ENCODE measurements at regions not wholly inside any gene's neighbourhood (a gene's known extent, or its start where the extent isn't known, plus 50 kb on each side); places are given as distances from the start of the nearest gene placed in this dataset.

- TF ChIP-seq RAD21 (conservative IDR thresholded peaks at IDR 0.05 in 1 of 2, IDR thresholded peaks at IDR 0.05 in 1 of 2) (no peak), EP300 (IDR thresholded peaks at IDR 0.05) (no peak), JUNB (IDR thresholded peaks at IDR 0.05) (no peak), CTCF (IDR thresholded peaks at IDR 0.05) (no peak), NR3C1 (IDR thresholded peaks at IDR 0.05) (no peak), MAZ (IDR thresholded peaks at IDR 0.05; ENCODE audit: borderline replicate concordance, low read depth, low read length) (no peak), CHD4 (IDR thresholded peaks at IDR 0.05; ENCODE audit: borderline replicate concordance) (no peak), NFE2L2 (conservative IDR thresholded peaks at IDR 0.05; ENCODE audit: low read length) (no peak), MAX (IDR thresholded peaks at IDR 0.05) (no peak), SMC3 (IDR thresholded peaks at IDR 0.05) (no peak)
- TF ChIP-seq, protein P1, sequence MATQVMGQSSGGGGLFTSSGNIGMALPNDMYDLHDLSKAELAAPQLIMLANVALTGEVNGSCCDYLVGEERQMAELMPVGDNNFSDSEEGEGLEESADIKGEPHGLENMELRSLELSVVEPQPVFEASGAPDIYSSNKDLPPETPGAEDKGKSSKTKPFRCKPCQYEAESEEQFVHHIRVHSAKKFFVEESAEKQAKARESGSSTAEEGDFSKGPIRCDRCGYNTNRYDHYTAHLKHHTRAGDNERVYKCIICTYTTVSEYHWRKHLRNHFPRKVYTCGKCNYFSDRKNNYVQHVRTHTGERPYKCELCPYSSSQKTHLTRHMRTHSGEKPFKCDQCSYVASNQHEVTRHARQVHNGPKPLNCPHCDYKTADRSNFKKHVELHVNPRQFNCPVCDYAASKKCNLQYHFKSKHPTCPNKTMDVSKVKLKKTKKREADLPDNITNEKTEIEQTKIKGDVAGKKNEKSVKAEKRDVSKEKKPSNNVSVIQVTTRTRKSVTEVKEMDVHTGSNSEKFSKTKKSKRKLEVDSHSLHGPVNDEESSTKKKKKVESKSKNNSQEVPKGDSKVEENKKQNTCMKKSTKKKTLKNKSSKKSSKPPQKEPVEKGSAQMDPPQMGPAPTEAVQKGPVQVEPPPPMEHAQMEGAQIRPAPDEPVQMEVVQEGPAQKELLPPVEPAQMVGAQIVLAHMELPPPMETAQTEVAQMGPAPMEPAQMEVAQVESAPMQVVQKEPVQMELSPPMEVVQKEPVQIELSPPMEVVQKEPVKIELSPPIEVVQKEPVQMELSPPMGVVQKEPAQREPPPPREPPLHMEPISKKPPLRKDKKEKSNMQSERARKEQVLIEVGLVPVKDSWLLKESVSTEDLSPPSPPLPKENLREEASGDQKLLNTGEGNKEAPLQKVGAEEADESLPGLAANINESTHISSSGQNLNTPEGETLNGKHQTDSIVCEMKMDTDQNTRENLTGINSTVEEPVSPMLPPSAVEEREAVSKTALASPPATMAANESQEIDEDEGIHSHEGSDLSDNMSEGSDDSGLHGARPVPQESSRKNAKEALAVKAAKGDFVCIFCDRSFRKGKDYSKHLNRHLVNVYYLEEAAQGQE (IDR thresholded peaks at IDR 0.05): no peak
These were observed 400.8 kb downstream of the SMOC2 start for GRCh38 chr6:168841609-168842278.

All from A549 (cell line).